Stimulated activated naive B cell treated with anti-CD40 and anti-IgM and Interleukin-4, amounts not matched to agents 10 μg/mL and 1 μg/mL and 100 μg/mL, for 72 hours (primary cell): ENCODE measurements at regions not wholly inside any gene's neighbourhood (a gene's known extent, or its start where the extent isn't known, plus 50 kb on each side); places are given as distances from the start of the nearest gene placed in this dataset.

Source experiments
- ATAC-seq, 2 donors: fragments of 150-1000 bp; cut with Tn5 transposase; replicated peaks; 2 replicates each; pipeline ENCODE4 v1.10.0; 2021; ENCODE audit warnings: moderate library complexity in 1 of 2
- DNase-seq: peaks from one replicate; pipeline ENCODE4 v3.0.0; 2021
- H3K27ac Mint-ChIP-seq: one replicate; pipeline ENCODE4 v1.8.0; 2022; ENCODE audit warnings: mild to moderate bottlenecking, mixed read lengths
- H3K27me3 Mint-ChIP-seq, 2 donors: one replicate each; pipeline ENCODE4 v1.8.0; 2022; ENCODE audit warnings: mixed read lengths in 2 of 2
- H3K36me3 Mint-ChIP-seq, 2 donors: one replicate each; pipeline ENCODE4 v1.8.0; 2022; ENCODE audit warnings: mixed read lengths in 2 of 2, mild to moderate bottlenecking in 1 of 2
- H3K4me1 Mint-ChIP-seq, 2 donors: one replicate each; pipeline ENCODE4 v1.8.0; 2022; ENCODE audit warnings: mixed read lengths in 2 of 2, mild to moderate bottlenecking in 1 of 2
- H3K4me3 Mint-ChIP-seq, 2 donors: one replicate each; pipeline ENCODE4 v1.8.0; 2022; ENCODE audit warnings: mild to moderate bottlenecking in 2 of 2, mixed read lengths in 2 of 2, moderate library complexity in 1 of 2
- H3K9me3 Mint-ChIP-seq, 2 donors: one replicate each; pipeline ENCODE4 v1.8.0; 2022; ENCODE audit warnings: mixed read lengths in 2 of 2, mild to moderate bottlenecking in 1 of 2

- peak overlapping the region in 1 of 2 donors; percentile 62 for H3K4me3 Mint-ChIP-seq
- no peaks in the 10 kb centered on the region for H3K36me3 Mint-ChIP-seq
- H3K9me3 Mint-ChIP-seq = peaks cover 3 to 4% of the 10 kb centered on the region in 2 donors
- DNase-seq (no peak), ATAC-seq (peak; percentile 67)
- peaks cover 38 to 65% of the 10 kb centered on the region in 2 donors for H3K4me1 Mint-ChIP-seq
- no peaks in the 10 kb centered on the region for H3K27me3 Mint-ChIP-seq
- peak overlapping the region; percentile 87 for H3K27ac Mint-ChIP-seq
Observed at GRCh38 chr5:158559643-158560042, 540.1 kb downstream of the EBF1 start.

- DNase-seq = no peak
- Mint-ChIP-seq H3K4me1 (peaks cover 38 to 64% of the 10 kb centered on the region in 2 donors), H3K9me3 (peaks cover 2 to 4% of the 10 kb centered on the region in 2 donors), H3K4me3 (no peak overlapping the region), H3K36me3 (no peaks in the 10 kb centered on the region), H3K27me3 (no peaks in the 10 kb centered on the region), H3K27ac (no peak overlapping the region)
- no peak for ATAC-seq
Observed at GRCh38 chr5:158559066-158559465, 540.6 kb downstream of the EBF1 start.

GRCh38 chr5:158553962-158554336 is 545.8 kb downstream of the EBF1 start:
- H3K4me3 Mint-ChIP-seq = no peak overlapping the region
- H3K4me1 Mint-ChIP-seq = peaks cover 14 to 24% of the 10 kb centered on the region in 2 donors
- H3K36me3 Mint-ChIP-seq = peaks cover 0 to 1% of the 10 kb centered on the region in 2 donors
- ATAC-seq (no peak), DNase-seq (no peak)
- H3K9me3 Mint-ChIP-seq = peaks cover 2 to 4% of the 10 kb centered on the region in 2 donors
- H3K27ac Mint-ChIP-seq = no peak overlapping the region
- no peaks in the 10 kb centered on the region for H3K27me3 Mint-ChIP-seq

- Mint-ChIP-seq H3K4me1 (peaks cover 12 to 19% of the 10 kb centered on the region in 2 donors), H3K27ac (no peak overlapping the region), H3K9me3 (peaks cover 4 to 7% of the 10 kb centered on the region in 2 donors), H3K27me3 (no peaks in the 10 kb centered on the region), H3K36me3 (peaks cover 0 to 4% of the 10 kb centered on the region in 2 donors), H3K4me3 (no peak overlapping the region)
- ATAC-seq (no peak), DNase-seq (no peak)
Observed at GRCh38 chr5:158553195-158553961, 546.3 kb downstream of the EBF1 start.

- Mint-ChIP-seq H3K27me3 (no peaks in the 10 kb centered on the region), H3K36me3 (peaks cover 0 to 4% of the 10 kb centered on the region in 2 donors), H3K9me3 (peaks cover 7 to 8% of the 10 kb centered on the region in 2 donors), H3K4me3 (no peak overlapping the region), H3K4me1 (peaks cover 12 to 19% of the 10 kb centered on the region in 2 donors), H3K27ac (no peak overlapping the region)
- no peak for ATAC-seq
- no peak for DNase-seq
Observed at GRCh38 chr5:158552241-158552640, 547.5 kb downstream of the EBF1 start.

- no peak for DNase-seq
- Mint-ChIP-seq H3K4me3 (no peak overlapping the region), H3K27me3 (no peaks in the 10 kb centered on the region), H3K36me3 (peaks cover 0 to 4% of the 10 kb centered on the region in 2 donors), H3K27ac (no peak overlapping the region), H3K4me1 (peaks cover 5 to 14% of the 10 kb centered on the region in 2 donors), H3K9me3 (peaks cover 3 to 6% of the 10 kb centered on the region in 2 donors)
- no peak for ATAC-seq
Observed at GRCh38 chr5:158549311-158549710, 550.4 kb downstream of the EBF1 start.

GRCh38 chr5:158546748-158547147 is 553.0 kb downstream of the EBF1 start:
- ATAC-seq (no peak), DNase-seq (no peak)
- no peak overlapping the region for H3K27ac Mint-ChIP-seq
- H3K36me3 Mint-ChIP-seq = peaks cover 0 to 4% of the 10 kb centered on the region in 2 donors
- H3K4me1 Mint-ChIP-seq = peaks cover 5 to 26% of the 10 kb centered on the region in 2 donors
- no peaks in the 10 kb centered on the region for H3K27me3 Mint-ChIP-seq
- H3K9me3 Mint-ChIP-seq = peaks cover 3 to 6% of the 10 kb centered on the region in 2 donors
- H3K4me3 Mint-ChIP-seq = no peak overlapping the region

- peaks cover 0 to 4% of the 10 kb centered on the region in 2 donors for H3K36me3 Mint-ChIP-seq
- H3K4me3 Mint-ChIP-seq = no peak overlapping the region
- DNase-seq (no peak), ATAC-seq (no peak)
- peaks cover 3 to 6% of the 10 kb centered on the region in 2 donors for H3K9me3 Mint-ChIP-seq
- H3K4me1 Mint-ChIP-seq = peaks cover 5 to 33% of the 10 kb centered on the region in 2 donors
- no peaks in the 10 kb centered on the region for H3K27me3 Mint-ChIP-seq
- no peak overlapping the region for H3K27ac Mint-ChIP-seq
Observed at GRCh38 chr5:158545949-158546530, 553.7 kb downstream of the EBF1 start.

- Mint-ChIP-seq H3K9me3 (peaks cover 3 to 6% of the 10 kb centered on the region in 2 donors), H3K27me3 (no peaks in the 10 kb centered on the region), H3K36me3 (peaks cover 0 to 4% of the 10 kb centered on the region in 2 donors), H3K4me1 (peaks cover 5 to 34% of the 10 kb centered on the region in 2 donors), H3K4me3 (no peak overlapping the region), H3K27ac (no peak overlapping the region)
- DNase-seq = no peak
- ATAC-seq = no peak
Observed at GRCh38 chr5:158544388-158545339, 555.1 kb downstream of the EBF1 start.

GRCh38 chr5:158543539-158544387 is 556.0 kb downstream of the EBF1 start:
- peak in 1 of 2 donors; percentile 68 for ATAC-seq
- DNase-seq = no peak
- Mint-ChIP-seq H3K27me3 (no peaks in the 10 kb centered on the region), H3K27ac (no peak overlapping the region), H3K36me3 (peaks cover 0 to under 1% of the 10 kb centered on the region in 2 donors), H3K9me3 (peaks cover 1 to 5% of the 10 kb centered on the region in 2 donors), H3K4me3 (no peak overlapping the region), H3K4me1 (peaks cover 11 to 41% of the 10 kb centered on the region in 2 donors)

GRCh38 chr5:158541536-158542297 is 558.0 kb downstream of the EBF1 start:
- Mint-ChIP-seq H3K27ac (peak overlapping the region; percentile 44), H3K9me3 (no peaks in the 10 kb centered on the region), H3K27me3 (peaks cover 0 to under 1% of the 10 kb centered on the region in 2 donors), H3K4me3 (peak overlapping the region in 1 of 2 donors; percentile 14), H3K4me1 (peaks cover 18 to 53% of the 10 kb centered on the region in 2 donors), H3K36me3 (no peaks in the 10 kb centered on the region)
- DNase-seq (no peak), ATAC-seq (peak in 1 of 2 donors; percentile 31)

GRCh38 chr5:158538506-158539074 is 561.1 kb downstream of the EBF1 start:
- DNase-seq = peak; percentile 28
- Mint-ChIP-seq H3K27ac (peak overlapping the region; percentile 77), H3K4me3 (peak overlapping the region; percentile 60 to 62), H3K27me3 (peaks cover 0 to 3% of the 10 kb centered on the region in 2 donors), H3K36me3 (no peaks in the 10 kb centered on the region), H3K4me1 (peaks cover 13 to 33% of the 10 kb centered on the region in 2 donors), H3K9me3 (no peaks in the 10 kb centered on the region)
- peak; percentile 87 to 88 for ATAC-seq
